GM12873 (cell line): ENCODE measurements at regions not wholly inside any gene's neighbourhood (a gene's known extent, or its start where the extent isn't known, plus 50 kb on each side); places are given as distances from the start of the nearest gene placed in this dataset.

Source experiments
- CTCF ChIP-seq: IDR thresholded peaks from 2 replicates; pipeline ENCODE4 v1.5.1; 2012; ENCODE audit warnings: low read depth, mild to moderate bottlenecking, moderate library complexity, low read length, control low read depth; ENCODE audit not compliant: insufficient read depth; ENCODE audit errors: missing control alignments

DNA sequence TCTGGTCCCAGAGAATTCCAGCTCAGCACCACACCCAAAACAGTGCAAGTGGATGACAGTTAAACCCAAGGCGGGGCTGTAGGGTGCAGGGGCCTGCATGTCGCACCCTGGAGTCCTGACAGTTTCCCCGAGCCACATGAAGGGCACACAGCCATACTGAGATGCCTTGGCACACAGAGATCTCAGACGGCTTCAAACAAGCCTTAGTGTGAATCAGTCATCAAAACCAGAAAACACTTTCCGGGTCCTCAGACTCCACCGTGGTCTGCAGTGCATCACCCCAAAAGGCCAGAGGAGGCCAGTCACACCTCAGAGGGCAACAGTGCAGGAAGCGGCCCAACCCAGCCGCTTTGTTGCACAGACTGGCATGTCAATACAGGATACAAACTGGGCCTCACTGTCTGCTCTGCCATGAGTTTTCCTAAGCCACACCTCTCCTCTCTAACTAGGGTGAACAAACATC is 64.6 kb upstream of the ENPP6 start:
- TF ChIP-seq CTCF = peak; percentile 69

DNA sequence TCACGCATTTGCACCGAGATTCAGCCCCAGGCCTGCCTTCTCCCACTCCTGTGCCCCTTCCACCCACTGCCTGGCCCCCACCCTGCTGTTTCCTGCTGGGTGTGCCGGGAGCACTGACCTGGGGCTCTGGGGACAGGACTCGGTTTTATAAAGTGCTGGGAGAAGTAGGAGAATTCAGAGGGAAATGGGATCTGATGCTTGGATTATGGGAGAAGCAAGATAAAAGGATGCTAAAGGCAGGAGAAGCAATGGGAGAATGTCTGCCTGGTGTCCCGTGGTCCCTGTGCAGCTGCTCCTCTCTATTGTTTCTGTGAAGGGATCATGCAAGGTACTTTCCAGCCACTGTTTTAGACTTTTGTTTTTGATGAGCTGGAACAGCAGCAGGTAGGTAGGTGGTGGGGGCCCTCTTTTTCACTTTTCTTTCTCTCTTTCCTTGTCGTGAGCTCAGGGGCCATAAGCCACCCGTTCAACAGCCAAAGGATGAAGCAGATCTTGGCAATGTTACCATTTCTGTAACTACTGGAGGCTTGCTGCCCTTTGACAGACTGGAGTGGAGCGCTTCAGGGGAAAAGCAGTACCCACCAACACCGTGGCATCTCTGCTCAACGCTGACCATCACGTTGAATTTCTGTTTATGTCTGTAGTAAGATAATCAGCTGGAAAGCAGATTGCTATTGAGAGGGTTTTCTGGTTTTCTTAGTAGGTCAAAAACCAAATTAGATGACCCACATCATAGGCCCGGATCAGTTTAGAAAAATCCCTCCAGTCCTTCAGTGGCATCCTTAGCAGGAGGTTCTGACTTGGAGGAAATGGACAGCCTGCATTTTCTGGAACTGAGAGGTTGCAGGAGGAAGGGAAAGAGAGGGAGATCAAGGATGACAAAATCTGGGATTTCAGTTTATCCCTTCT is 63.8 kb upstream of the ENPP6 start:
- TF ChIP-seq CTCF = no peak

- TF ChIP-seq CTCF = no peak
These were observed 63.0 kb upstream of the ENPP6 start for GRCh38 chr4:184280591-184281071.

DNA sequence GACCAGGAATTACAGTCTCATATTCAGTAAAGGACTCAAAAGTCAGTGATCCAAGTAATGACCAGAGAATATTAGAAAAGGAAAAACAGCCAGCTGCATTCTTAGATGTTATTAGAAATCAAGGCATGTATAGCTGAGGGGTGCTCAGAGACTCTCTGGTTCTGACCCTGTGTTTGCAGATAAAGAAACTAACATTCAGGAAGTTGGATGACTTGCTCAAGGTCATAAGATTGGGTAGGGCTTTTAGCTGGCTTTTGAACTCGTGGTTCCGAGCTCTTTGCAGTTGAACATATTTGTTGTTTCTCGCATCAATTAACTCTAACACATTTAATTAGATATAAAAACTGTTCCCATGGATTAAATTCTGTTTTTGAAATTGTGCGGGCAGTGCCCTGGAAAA is 62.5 kb upstream of the ENPP6 start:
- TF ChIP-seq CTCF = no peak

- TF ChIP-seq CTCF = no peak
These were observed 61.9 kb upstream of the ENPP6 start for GRCh38 chr4:184279496-184280061.

DNA sequence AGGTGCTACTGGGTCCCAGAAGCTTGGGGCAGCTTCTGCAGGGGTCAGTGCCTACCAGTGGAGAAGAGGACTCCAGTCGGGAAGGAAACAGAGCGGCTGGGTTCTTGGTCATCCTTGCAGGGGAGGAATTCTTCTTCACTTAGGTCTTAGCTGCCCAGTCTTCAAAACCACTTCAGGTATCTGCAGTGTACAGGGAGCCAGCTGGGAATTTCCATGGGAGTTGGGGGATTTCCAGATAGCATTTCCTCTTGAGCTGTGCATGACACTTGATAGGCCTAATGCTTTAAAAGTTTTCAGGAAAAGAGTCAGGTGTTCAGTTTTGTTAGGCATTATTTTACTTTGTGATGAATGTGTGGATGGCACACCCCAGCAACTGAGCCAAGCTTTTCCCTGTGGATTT is 58.1 kb upstream of the ENPP6 start:
- TF ChIP-seq CTCF = no peak

DNA sequence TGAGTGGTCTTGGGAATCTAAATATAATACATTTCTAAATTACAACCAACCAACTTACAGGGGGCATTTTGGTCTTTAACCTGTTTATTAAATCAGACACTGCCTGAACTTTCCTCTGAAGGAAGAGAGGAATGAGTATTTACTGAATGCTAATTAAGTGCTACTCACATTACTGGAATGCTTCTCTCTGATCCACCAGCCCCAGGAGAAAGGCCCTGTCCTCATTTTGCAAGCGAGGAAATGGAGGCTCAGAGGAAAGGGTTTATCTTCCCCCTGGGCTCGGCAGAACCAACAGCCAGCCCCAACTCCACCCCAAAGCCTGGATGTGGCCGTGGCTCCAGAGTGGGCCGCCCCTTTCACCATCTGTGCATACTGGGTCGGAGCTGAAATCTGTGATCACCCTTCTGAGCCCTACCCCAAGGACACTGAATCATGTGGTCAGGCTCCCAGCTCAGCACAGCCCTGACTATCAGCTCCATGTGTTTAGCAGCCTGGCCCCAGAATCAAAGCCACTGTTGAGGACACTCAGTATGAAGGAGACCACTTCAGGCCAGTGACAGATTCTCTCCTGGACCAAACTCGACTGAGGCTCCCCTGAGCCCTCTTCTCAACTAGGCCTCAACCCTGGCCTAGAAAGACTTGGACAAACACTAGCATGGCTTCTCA is 56.7 kb upstream of the ENPP6 start:
- no peak for TF ChIP-seq CTCF
